Fibroblast of pulmonary artery (primary cell): ENCODE measurements at regions not wholly inside any gene's neighbourhood (a gene's known extent, or its start where the extent isn't known, plus 50 kb on each side); places are given as distances from the start of the nearest gene placed in this dataset.

Experiments
- DNase-seq: peaks from one replicate; pipeline ENCODE4 v3.0.0-alpha.2; 2010; ENCODE audit warnings: low read depth
- H3K4me3 ChIP-seq: replicated peaks from 2 replicates; pipeline ENCODE4 v1.5.1; 2011; ENCODE audit warnings: low read depth, mild to moderate bottlenecking, control low read depth, low read length, moderate library complexity
- TF ChIP-seq, protein P1 (sequence below): IDR thresholded peaks from 2 replicates; pipeline ENCODE4 v1.5.1; 2011; ENCODE audit warnings: mild to moderate bottlenecking, control low read depth, low read length, inconsistent platforms; ENCODE audit errors: missing control alignments

DNA sequence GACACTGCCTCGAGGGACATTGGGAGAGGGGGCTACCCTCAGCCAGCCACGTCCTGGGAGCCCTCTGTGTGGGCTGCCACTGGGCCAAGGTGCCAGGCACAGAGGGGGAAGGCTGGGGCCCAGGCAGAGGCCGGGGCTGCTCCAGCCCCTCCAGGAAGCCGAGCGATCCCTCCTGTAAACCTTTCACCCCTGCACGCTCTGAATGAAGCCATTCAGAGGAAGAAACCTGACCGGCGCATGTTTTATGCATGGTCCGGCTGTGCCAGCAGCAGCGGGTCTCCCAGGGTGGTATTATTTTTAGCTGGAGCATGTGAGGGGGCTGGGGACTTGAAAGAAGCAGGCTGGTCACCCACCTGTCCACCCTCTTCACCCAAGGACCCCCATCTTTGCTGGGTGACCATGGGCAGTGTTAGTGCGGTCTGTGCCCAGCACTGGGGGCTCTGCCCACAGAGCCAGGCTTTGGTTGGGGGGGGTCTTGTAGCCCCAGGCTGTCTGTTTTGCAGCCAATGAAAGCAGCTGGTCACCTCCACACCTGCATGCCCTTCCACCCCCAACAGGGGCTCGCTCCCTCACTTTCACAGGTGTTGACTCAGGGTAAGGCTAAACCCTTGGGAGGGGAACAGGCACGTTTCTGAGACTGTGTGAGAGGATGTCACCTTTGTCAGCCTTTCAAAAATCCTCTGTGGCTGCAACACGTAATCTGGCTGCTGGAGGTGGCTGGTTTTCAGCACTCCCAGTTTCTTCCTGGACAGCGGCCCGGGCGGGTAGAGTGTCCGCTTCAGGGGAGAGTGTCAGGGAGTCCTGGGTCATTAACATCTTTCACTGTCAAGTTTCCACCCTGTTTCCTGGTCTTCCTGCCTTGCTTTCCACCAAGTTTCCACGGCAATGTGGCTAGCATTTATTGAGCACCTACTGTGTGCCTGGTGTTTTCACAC, 77.1 kb upstream of the BRD7 start:
- no peak for DNase-seq
- no peak overlapping the region for H3K4me3 ChIP-seq
- TF ChIP-seq, protein P1, sequence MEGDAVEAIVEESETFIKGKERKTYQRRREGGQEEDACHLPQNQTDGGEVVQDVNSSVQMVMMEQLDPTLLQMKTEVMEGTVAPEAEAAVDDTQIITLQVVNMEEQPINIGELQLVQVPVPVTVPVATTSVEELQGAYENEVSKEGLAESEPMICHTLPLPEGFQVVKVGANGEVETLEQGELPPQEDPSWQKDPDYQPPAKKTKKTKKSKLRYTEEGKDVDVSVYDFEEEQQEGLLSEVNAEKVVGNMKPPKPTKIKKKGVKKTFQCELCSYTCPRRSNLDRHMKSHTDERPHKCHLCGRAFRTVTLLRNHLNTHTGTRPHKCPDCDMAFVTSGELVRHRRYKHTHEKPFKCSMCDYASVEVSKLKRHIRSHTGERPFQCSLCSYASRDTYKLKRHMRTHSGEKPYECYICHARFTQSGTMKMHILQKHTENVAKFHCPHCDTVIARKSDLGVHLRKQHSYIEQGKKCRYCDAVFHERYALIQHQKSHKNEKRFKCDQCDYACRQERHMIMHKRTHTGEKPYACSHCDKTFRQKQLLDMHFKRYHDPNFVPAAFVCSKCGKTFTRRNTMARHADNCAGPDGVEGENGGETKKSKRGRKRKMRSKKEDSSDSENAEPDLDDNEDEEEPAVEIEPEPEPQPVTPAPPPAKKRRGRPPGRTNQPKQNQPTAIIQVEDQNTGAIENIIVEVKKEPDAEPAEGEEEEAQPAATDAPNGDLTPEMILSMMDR = no peak

DNA sequence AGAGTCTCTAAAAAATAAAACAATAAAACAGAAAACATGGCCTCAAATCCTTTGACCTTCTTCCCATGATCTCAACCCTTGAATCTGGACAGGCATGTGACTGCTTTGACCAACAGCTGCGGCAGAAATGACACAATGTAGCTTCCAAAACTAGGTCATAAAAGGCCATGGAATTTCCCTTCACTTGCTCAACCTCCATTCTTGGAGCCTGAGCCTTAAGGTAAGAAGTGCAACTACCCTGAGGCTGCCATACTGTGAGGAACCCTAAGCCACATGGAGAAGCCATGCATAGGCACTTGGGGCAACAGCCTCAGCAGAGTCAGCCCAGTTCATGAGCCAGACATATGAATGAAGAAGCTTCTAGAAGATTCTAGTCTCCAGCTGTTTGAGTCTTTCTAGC, 75.7 kb upstream of the BRD7 start:
- DNase-seq = no peak
- H3K4me3 ChIP-seq = no peak overlapping the region
- TF ChIP-seq, protein P1 = no peak

DNA sequence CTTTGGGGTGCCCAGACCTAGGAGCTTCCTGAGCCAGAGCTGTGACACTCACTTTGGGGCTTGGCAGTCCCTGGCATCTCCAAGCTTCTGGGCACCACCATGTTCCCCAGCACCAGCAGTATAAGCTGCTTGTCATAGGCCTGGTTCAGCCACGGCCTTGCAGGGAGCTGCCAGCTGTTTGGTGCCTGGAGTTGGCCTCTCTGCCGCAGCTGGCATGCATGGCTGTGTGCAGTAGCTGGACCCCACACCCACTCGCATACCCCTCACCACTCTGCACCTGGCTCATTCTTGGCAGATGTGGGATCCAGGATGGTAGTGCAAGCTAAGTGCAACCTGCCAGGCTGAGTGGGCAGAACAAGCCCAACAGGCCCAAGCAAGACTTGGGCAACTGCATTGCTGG, 73.4 kb upstream of the BRD7 start:
- TF ChIP-seq, protein P1 = no peak
- DNase-seq = no peak
- H3K4me3 ChIP-seq = no peak overlapping the region

DNA sequence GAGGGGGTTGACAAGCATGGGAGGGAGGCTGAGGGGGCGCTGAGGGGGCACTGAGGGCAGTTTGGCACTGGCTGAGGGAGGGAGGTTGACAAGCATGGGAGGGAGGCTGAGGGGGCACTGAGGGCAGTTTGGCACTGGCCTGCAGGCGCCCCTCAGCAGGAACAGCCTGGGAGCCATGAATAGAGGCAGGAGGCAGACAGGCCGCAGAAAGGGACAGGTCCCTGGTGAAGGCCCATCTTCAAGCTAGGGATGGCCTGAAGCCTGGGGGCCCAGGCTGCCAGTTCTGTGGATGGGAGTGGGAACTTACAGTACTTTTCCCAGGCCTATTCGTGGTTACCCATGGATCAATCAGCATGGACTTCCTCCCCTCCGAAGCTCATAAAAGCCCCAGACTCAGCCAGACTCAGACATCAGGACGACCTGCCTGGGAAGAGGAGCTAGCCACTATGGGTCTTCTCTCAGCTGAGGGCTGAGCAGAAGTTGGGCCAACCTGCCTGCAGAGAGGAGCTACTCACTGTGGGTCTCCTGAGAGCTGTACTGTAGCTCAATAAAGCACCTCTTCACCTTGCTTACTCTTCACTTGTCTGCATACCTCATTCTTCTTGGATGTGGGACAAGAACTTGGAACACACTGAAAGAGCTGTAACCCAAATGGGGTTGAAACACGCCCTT, 72.8 kb upstream of the BRD7 start:
- H3K4me3 ChIP-seq = no peak overlapping the region
- TF ChIP-seq, protein P1 = no peak
- DNase-seq = no peak

DNA sequence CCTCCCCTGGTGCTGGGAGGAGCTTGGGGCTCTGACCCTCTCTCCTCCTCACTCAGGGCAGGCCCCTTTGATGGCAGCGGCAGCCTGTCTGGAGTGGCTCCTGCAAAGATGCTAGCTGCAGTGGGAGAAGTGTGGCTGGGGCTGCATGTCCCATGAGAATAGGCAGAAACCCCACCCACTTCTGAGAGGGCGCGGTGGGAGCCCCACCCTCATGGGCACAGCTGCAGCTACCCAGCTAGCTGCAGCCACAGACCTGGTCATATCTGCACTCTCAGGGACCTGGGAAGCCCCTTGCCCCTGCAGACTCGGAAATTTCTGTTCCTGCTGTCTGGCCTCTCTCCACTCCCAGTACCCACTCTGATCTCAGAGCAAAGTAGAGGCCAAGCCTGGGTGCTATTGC, 72.2 kb upstream of the BRD7 start:
- DNase-seq = no peak
- TF ChIP-seq, protein P1 = no peak
- H3K4me3 ChIP-seq = no peak overlapping the region

DNA sequence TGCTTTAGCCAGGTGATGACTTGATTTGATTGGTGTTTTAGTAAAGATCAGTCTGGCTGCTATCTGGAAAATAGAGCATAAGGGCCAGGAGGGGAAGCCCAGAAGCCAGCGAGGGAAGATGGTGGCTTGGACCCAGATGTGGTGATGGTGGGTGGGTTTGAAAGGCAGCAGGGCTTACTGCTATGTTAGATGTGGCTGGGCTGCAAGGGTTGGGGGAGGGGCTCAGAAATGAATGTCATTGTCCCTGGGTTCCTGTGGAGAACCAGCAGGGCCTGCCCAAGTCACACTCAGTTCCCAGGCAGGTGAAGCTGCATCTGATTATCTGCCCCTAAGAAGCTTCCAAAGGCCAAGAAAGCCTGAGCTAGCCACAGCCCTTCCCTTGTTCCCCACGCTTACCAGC, 71.7 kb upstream of the BRD7 start:
- no peak for DNase-seq
- TF ChIP-seq, protein P1 = no peak
- no peak overlapping the region for H3K4me3 ChIP-seq
